Uterus (tissue), 3 donors: ENCODE measurements at regions not wholly inside any gene's neighbourhood (a gene's known extent, or its start where the extent isn't known, plus 50 kb on each side); places are given as distances from the start of the nearest gene placed in this dataset.
"Not testable (repeated sequence)": the region's sequence is repeated elsewhere in the genome, so short reads cannot be mapped to it uniquely, and the experiment has no call there.

Experiments
- DNase-seq, 2 donors: peaks; one replicate each; pipeline ENCODE4 v3.0.0-alpha.2; 2019 to 2020
- H3K27ac ChIP-seq, 2 donors: fragments of 200-600 bp; sonication (generic); 1 replicate in 1 of 2; 2 replicates in 1 of 2; pipeline ENCODE4 v1.5.1; 2016 to 2018
- H3K27me3 ChIP-seq, 2 donors: fragments of 200-600 bp; sonication (generic); one replicate each; pipeline ENCODE4 v1.5.1; 2018 to 2019; ENCODE audit warnings: control low read depth in 1 of 2
- H3K36me3 ChIP-seq, 2 donors: fragments of 200-600 bp; sonication (generic); one replicate each; pipeline ENCODE4 v1.5.1; 2019; ENCODE audit warnings: control low read depth in 1 of 2
- H3K4me1 ChIP-seq, 2 donors: fragments of 200-600 bp; sonication (generic); one replicate each; pipeline ENCODE4 v1.5.1; 2018 to 2019; ENCODE audit warnings: control low read depth in 1 of 2
- H3K4me3 ChIP-seq, 2 donors: fragments of 200-600 bp; sonication (generic); 1 replicate in 1 of 2; 2 replicates in 1 of 2; pipeline ENCODE4 v1.5.1; 2018 to 2019; ENCODE audit warnings: mild to moderate bottlenecking in 1 of 2
- H3K9me3 ChIP-seq, 2 donors: fragments of 200-600 bp; sonication (generic); one replicate each; pipeline ENCODE4 v1.5.1; 2019; ENCODE audit warnings: control low read depth in 1 of 2
- CTCF ChIP-seq, 4 experiments: fragments of 200-600 bp in 2 of 4; fragments of 450-650 bp in 2 of 4; sonication (generic) in 2 of 4; IDR thresholded peaks; one replicate each; pipeline ENCODE4 v1.5.1; 2016 to 2019; ENCODE audit warnings: antibody characterized with exemption in 4 of 4, mild to moderate bottlenecking in 2 of 4, moderate library complexity in 1 of 4
- POLR2A ChIP-seq, 2 donors: fragments of 450-650 bp; IDR thresholded peaks; one replicate each; pipeline ENCODE4 v1.6.1; 2016; ENCODE audit warnings: antibody characterized with exemption in 2 of 2, mild to moderate bottlenecking in 1 of 2, moderate library complexity in 1 of 2
- intact Hi-C: fragments of 100-400 bp; cut with DNase I; formaldehyde crosslinking; loops from one replicate; pipeline ENCODE4 v1.15.1; 2023; ENCODE audit warnings: low total_unique reads
- donor health status: DM: yes; HTN: yes; CAD: no.

- no peaks in the 10 kb centered on the region for H3K4me1 ChIP-seq
- H3K9me3 ChIP-seq: no peaks in the 10 kb centered on the region
- no peak for TF ChIP-seq CTCF (IDR thresholded peaks at IDR 0.05)
- TF ChIP-seq POLR2A (IDR thresholded peaks at IDR 0.05): no peak
- DNase-seq: no peak
- intact Hi-C loops: no loop called here
- no peak overlapping the region for H3K4me3 ChIP-seq
- no peaks in the 10 kb centered on the region for H3K27me3 ChIP-seq
- no peak overlapping the region for H3K27ac ChIP-seq
- H3K36me3 ChIP-seq: no peaks in the 10 kb centered on the region
These were observed 1435.6 kb downstream of the STIM2 start for GRCh38 chr4:28296239-28296638.

- TF ChIP-seq POLR2A (IDR thresholded peaks at IDR 0.05): no peak
- no peak for TF ChIP-seq CTCF (IDR thresholded peaks at IDR 0.05)
- H3K4me3 ChIP-seq: no peak overlapping the region
- no peaks in the 10 kb centered on the region for H3K4me1 ChIP-seq
- H3K27ac ChIP-seq: no peak overlapping the region
- no peak for DNase-seq
- intact Hi-C loops: no loop called here
- no peaks in the 10 kb centered on the region for H3K36me3 ChIP-seq
- no peaks in the 10 kb centered on the region for H3K27me3 ChIP-seq
- H3K9me3 ChIP-seq: no peaks in the 10 kb centered on the region
These were observed 1450.3 kb downstream of the STIM2 start for GRCh38 chr4:28310926-28311325.

GRCh38 chr4:28312497-28312896 is 1451.9 kb downstream of the STIM2 start:
- H3K4me3 ChIP-seq, intact Hi-C loops, H3K27ac ChIP-seq, H3K36me3 ChIP-seq, H3K27me3 ChIP-seq, DNase-seq, H3K9me3 ChIP-seq, H3K4me1 ChIP-seq: not testable (repeated sequence)

- no peak overlapping the region for H3K27ac ChIP-seq
- H3K9me3 ChIP-seq: no peaks in the 10 kb centered on the region
- H3K36me3 ChIP-seq: no peaks in the 10 kb centered on the region
- H3K27me3 ChIP-seq: no peaks in the 10 kb centered on the region
- DNase-seq: no peak
- TF ChIP-seq CTCF (IDR thresholded peaks at IDR 0.05): no peak
- TF ChIP-seq POLR2A (IDR thresholded peaks at IDR 0.05): no peak
- H3K4me1 ChIP-seq: no peaks in the 10 kb centered on the region
- intact Hi-C loops: no loop called here
- H3K4me3 ChIP-seq: no peak overlapping the region
These were observed 1453.4 kb downstream of the STIM2 start for GRCh38 chr4:28313729-28314713.

GRCh38 chr4:28317221-28317620 is 1456.6 kb downstream of the STIM2 start:
- no peaks in the 10 kb centered on the region for H3K4me1 ChIP-seq
- TF ChIP-seq CTCF (IDR thresholded peaks at IDR 0.05) (no peak), POLR2A (IDR thresholded peaks at IDR 0.05) (no peak)
- H3K27ac ChIP-seq: no peak overlapping the region
- H3K27me3 ChIP-seq: no peaks in the 10 kb centered on the region
- no peak overlapping the region for H3K4me3 ChIP-seq
- H3K9me3 ChIP-seq: no peaks in the 10 kb centered on the region
- no peak for DNase-seq
- intact Hi-C loops: no loop called here
- no peaks in the 10 kb centered on the region for H3K36me3 ChIP-seq
